ENCODE measurements at regions not wholly inside any gene's neighbourhood (a gene's known extent, or its start where the extent isn't known, plus 50 kb on each side); places are given as distances from the start of the nearest gene placed in this dataset.
"Not testable (repeated sequence)": the region's sequence is repeated elsewhere in the genome, so short reads cannot be mapped to it uniquely, and the experiment has no call there.

DNA sequence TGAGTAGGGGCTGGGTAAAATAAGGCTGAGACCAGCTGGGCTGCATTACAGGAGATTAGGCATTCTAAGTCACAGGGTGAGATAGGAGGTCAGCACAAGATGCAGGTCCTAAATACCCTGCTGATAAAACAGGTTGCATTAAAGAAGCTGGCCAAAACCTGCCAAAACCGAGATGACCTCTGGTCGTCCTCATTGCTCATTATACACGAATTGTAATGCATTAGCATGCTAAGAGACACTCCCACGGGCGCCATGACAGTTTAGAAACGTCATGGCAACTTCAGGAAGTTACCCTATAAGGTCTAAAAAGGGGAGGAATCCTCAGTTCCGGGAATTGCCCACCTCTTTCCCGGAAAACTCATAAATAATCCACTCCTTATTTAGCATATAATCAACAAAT, 132.2 kb downstream of the ARL4C start:
- Histone ChIP-seq H3K36me3 (ENCODE audit: control insufficient read depth, insufficient read depth, low read length) (no peaks in the 10 kb centered on the region), H3K4me3 (replicated peaks; ENCODE audit: low read depth, low read length) (no peak overlapping the region), H3K27me3 (replicated peaks; ENCODE audit: control insufficient read depth, insufficient read depth, low read length) (no peaks in the 10 kb centered on the region)
- TF ChIP-seq, protein P1, sequence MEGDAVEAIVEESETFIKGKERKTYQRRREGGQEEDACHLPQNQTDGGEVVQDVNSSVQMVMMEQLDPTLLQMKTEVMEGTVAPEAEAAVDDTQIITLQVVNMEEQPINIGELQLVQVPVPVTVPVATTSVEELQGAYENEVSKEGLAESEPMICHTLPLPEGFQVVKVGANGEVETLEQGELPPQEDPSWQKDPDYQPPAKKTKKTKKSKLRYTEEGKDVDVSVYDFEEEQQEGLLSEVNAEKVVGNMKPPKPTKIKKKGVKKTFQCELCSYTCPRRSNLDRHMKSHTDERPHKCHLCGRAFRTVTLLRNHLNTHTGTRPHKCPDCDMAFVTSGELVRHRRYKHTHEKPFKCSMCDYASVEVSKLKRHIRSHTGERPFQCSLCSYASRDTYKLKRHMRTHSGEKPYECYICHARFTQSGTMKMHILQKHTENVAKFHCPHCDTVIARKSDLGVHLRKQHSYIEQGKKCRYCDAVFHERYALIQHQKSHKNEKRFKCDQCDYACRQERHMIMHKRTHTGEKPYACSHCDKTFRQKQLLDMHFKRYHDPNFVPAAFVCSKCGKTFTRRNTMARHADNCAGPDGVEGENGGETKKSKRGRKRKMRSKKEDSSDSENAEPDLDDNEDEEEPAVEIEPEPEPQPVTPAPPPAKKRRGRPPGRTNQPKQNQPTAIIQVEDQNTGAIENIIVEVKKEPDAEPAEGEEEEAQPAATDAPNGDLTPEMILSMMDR (IDR thresholded peaks at IDR 0.05; ENCODE audit: insufficient read depth, low read length, poor library complexity, severe bottlenecking) = no peak
- no peak for DNase-seq (ENCODE audit: extremely low read depth, insufficient read length)

DNA sequence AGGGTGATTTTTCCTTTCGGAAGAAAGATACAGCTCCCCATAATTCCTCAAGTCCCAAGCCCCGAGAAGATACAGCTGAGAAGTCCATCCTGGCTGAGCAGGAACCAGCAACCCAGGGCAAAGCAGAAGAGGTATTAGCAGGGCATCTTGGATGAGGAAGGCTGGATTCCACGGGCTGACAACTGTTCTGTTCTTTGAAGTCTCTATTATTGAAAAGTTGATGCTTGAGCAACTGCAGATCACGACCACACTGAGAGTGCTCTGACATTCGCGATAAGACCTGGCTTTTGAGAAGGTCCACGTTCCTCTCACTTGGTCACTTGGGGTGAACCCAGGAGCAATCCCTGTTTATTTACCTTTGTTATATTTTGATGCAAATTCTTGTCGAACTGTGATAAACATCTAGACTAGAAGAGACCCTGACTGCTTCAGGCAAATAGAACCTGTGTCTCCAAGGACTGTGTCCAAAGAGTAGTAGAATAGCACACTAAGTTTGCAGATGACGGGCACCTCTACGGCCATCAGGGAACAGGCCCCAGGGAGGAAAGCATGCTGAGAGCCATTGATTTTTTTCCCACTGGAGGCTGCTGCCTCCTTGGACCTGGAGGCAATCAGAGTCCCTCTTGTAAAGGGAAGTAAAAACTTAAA, 133.1 kb downstream of the ARL4C start:
- H3K4me3 ChIP-seq (replicated peaks; ENCODE audit: low read depth, low read length) = no peak overlapping the region
- no peaks in the 10 kb centered on the region for H3K36me3 ChIP-seq (ENCODE audit: control insufficient read depth, insufficient read depth, low read length)
- TF ChIP-seq, protein P1 (IDR thresholded peaks at IDR 0.05; ENCODE audit: insufficient read depth, low read length, poor library complexity, severe bottlenecking) = no peak
- no peaks in the 10 kb centered on the region for H3K27me3 ChIP-seq (replicated peaks; ENCODE audit: control insufficient read depth, insufficient read depth, low read length)
- DNase-seq (ENCODE audit: extremely low read depth, insufficient read length) = no peak

DNA sequence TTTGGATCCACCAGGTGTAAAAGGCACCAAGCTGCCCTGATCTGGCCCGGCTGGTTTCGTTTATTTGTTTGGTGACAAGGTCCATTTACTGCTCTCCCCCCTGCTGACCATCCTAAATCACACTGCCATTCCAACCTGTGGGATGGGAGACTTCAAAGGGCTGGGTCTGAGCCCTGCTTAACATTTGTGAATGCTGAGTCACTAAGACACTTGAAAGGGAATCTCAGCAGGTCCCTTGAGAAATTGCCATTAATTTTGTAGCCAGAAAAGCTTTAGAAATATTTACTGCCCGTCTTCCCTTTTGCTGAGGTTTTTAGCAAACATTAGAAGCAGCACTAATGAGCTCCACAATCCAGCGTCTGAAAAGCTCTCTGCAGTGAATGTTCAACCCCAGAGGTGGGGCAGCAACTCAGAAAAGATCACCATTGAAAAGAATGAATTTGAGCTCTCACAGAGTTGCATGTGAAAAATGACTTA, 133.8 kb downstream of the ARL4C start:
- no peak for DNase-seq (ENCODE audit: extremely low read depth, insufficient read length)
- H3K27me3 ChIP-seq (replicated peaks; ENCODE audit: control insufficient read depth, insufficient read depth, low read length) = no peaks in the 10 kb centered on the region
- H3K36me3 ChIP-seq (ENCODE audit: control insufficient read depth, insufficient read depth, low read length) = no peaks in the 10 kb centered on the region
- TF ChIP-seq, protein P1 (IDR thresholded peaks at IDR 0.05; ENCODE audit: insufficient read depth, low read length, poor library complexity, severe bottlenecking) = no peak
- no peak overlapping the region for H3K4me3 ChIP-seq (replicated peaks; ENCODE audit: low read depth, low read length)

DNA sequence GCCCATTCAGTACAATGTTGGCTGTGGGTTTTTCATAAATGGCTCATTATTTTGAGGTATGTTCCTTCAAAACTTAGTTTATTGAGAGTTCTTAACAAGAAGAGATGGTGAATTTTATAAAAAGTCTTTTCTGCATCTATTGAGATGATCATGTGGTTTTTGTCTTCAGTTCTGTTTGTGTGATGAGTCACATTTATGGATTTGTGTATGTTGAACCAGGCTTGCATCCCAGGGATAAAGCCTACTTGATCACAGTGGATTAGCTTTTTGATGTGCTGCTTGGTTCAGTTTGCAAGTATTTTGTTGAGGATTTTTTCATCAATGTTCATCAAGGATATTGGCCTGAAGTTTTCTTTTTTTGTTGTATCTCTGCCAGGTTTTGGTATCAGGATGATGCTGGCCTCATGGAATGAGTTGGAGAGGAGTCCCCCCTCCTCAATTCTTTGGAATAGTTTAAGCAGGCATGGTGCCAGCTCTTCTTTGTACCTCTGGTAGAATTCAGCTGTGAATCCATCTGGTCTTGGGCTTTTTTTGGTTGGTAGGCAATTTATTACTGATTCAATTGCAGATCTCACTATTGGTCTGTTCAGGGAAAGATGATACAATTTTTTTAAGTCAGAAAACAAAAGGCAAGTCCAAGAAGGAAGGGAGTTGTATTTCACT, 136.4 kb downstream of the ARL4C start:
- H3K4me3 ChIP-seq (replicated peaks; ENCODE audit: low read depth, low read length); H3K36me3 ChIP-seq (ENCODE audit: control insufficient read depth, insufficient read depth, low read length); H3K27me3 ChIP-seq (replicated peaks; ENCODE audit: control insufficient read depth, insufficient read depth, low read length); DNase-seq (ENCODE audit: extremely low read depth, insufficient read length): not testable (repeated sequence)

DNA sequence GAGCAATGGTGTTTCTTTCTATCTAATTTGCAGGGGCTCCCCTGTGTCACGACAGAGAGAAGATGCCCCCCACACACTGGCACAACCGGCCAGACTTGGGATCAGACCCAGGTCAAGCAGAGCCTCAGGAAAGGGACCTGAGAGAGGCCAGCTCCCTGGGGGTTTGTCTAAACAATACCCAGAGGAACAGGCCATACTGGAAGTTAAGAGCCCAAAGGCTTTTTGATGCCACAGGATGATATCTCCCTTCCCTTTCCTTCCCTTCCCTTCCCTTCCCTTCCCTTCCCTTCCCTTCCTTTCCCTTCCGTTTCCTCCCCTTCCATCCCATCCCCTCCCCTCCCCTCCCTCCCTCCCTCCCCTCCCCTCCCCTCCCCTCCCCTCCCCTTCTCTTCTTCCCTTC, 139.2 kb downstream of the ARL4C start:
- no peak overlapping the region for H3K4me3 ChIP-seq (replicated peaks; ENCODE audit: low read depth, low read length)
- no peak for DNase-seq (ENCODE audit: extremely low read depth, insufficient read length)
- no peaks in the 10 kb centered on the region for H3K27me3 ChIP-seq (replicated peaks; ENCODE audit: control insufficient read depth, insufficient read depth, low read length)
- no peaks in the 10 kb centered on the region for H3K36me3 ChIP-seq (ENCODE audit: control insufficient read depth, insufficient read depth, low read length)
- TF ChIP-seq, protein P1 (IDR thresholded peaks at IDR 0.05; ENCODE audit: insufficient read depth, low read length, poor library complexity, severe bottlenecking) = no peak

DNA sequence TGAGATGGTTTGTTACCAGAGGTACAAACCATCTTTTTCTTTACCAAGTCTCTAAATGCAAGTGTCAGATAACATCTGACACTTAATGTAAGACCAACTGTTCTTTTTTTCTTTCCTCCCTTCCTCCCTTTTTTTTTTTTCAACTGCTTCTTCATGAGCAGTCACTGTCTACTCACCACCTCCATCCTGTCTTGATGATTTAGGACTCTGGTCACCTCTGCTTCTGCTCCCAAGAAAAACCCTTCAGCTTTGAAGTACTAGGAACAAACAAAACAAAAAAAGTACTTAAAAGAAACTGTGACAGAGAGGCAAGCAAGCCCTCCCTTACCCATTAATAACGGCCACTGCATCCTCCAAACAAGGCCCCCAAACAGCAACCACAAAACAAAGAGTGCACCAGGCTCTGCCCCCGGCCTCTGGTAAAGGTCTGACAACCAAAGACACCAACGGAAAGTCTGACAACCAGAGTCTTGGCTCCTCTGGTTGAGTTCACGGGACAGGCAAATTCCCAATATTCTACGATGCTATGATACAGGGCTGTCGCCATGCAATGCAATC, 141.0 kb downstream of the ARL4C start:
- Histone ChIP-seq H3K27me3 (replicated peaks; ENCODE audit: control insufficient read depth, insufficient read depth, low read length) (no peaks in the 10 kb centered on the region), H3K36me3 (ENCODE audit: control insufficient read depth, insufficient read depth, low read length) (no peaks in the 10 kb centered on the region)

More for the DNA sequence above, 141.0 kb downstream of the ARL4C start:
- H3K4me3 ChIP-seq (replicated peaks; ENCODE audit: low read depth, low read length) = no peak overlapping the region
- DNase-seq (ENCODE audit: extremely low read depth, insufficient read length) = no peak
- TF ChIP-seq, protein P1 (IDR thresholded peaks at IDR 0.05; ENCODE audit: insufficient read depth, low read length, poor library complexity, severe bottlenecking) = no peak
